Suprapubic skin (tissue), 2 donors: ENCODE measurements at regions not wholly inside any gene's neighbourhood (a gene's known extent, or its start where the extent isn't known, plus 50 kb on each side); places are given as distances from the start of the nearest gene placed in this dataset.

Experiments
- EP300 ChIP-seq: sonication (generic); formaldehyde crosslinking; IDR thresholded peaks from one replicate; pipeline ENCODE4 v1.6.1; 2017; ENCODE audit warnings: antibody characterized with exemption
- POLR2A ChIP-seq, 2 donors: fragments of 450-650 bp; IDR thresholded peaks; one replicate each; pipeline ENCODE4 v1.6.1; 2017; ENCODE audit warnings: antibody characterized with exemption in 2 of 2, mild to moderate bottlenecking in 2 of 2, moderate library complexity in 2 of 2

DNA sequence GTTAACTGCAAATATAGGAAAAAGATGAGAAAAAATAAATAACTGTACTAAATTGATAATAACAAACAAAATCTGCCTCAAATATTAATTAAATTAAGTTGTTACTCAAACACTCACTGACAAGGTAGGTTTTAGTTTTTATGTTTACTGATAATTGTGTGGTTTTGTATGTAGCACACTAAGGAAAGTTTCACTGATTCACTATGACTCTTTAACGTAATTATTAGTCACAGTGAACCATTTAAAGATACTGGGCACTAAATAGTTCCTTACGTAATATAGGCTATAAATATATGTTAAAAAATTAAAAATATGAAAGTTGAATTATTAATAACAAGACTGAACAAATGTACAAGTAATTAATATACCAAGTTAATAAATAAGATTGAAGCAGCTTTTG lies 2330.0 kb upstream of the RAG2 start:
- TF ChIP-seq POLR2A (IDR thresholded peaks at IDR 0.05) = no peak
- no peak for TF ChIP-seq EP300
